ENCODE measurements at regions not wholly inside any gene's neighbourhood (a gene's known extent, or its start where the extent isn't known, plus 50 kb on each side); places are given as distances from the start of the nearest gene placed in this dataset.

DNA sequence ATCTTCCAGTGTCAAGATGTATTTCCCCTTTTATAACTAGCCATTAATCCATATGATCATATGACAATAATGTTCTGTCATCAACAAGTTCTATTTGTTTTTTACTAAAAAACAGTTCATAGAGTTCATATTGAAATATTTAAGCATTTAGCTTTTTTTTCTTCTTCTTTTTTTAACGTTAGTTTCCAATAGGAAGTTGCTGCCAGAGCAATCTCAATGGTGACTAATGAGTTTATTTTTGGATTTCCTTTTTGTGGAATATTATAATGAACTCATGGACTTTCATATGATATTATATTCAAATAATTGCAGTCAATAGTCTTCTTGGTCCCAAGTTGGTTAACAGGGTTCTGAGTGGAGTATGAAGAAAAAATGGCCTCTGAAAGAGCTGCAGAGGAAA, 343.3 kb downstream of the BCKDHB start:
- no peak for DNase-seq (ENCODE audit: low read depth, low spot score)
- H3K4me3 ChIP-seq (ENCODE audit: low read depth, low read length), result no peak overlapping the region
- TF ChIP-seq, protein P1, sequence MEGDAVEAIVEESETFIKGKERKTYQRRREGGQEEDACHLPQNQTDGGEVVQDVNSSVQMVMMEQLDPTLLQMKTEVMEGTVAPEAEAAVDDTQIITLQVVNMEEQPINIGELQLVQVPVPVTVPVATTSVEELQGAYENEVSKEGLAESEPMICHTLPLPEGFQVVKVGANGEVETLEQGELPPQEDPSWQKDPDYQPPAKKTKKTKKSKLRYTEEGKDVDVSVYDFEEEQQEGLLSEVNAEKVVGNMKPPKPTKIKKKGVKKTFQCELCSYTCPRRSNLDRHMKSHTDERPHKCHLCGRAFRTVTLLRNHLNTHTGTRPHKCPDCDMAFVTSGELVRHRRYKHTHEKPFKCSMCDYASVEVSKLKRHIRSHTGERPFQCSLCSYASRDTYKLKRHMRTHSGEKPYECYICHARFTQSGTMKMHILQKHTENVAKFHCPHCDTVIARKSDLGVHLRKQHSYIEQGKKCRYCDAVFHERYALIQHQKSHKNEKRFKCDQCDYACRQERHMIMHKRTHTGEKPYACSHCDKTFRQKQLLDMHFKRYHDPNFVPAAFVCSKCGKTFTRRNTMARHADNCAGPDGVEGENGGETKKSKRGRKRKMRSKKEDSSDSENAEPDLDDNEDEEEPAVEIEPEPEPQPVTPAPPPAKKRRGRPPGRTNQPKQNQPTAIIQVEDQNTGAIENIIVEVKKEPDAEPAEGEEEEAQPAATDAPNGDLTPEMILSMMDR (IDR thresholded peaks at IDR 0.05; ENCODE audit: low read depth, low read length), result no peak
- in situ Hi-C loops (cut with HindIII; ENCODE audit: low sequenced_read_pairs), result no loop called here

DNA sequence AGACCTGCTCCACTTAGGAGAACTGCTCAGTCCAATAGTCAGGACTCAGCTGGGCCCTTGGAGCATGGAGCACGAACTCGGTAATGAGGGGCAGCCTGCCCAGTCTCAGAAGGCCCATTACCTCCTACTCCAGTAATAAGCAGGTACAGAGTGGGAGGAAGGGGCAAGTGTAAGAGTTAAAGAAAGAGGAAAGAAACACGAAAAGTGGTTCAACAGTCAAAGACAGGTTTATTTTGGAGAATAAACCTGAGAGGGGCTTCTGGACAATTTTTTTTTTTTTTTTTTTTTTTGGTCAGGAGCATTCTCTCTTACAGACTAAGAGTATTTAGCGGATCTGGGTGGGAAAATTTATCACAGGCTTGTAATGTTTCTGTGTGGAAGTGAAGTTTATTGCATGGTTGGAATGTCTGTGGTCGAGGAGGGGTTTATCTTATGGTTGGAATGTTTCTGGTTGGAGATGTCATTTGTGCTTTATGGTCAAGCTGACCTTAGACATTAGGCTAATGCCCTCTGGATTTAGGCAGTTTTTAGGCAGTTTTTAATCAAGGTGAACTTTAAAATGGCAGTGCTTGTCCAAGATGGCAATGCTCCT, 340.1 kb downstream of the BCKDHB start:
- in situ Hi-C loops (cut with HindIII; ENCODE audit: low sequenced_read_pairs), result no loop called here
- TF ChIP-seq, protein P1 (IDR thresholded peaks at IDR 0.05; ENCODE audit: low read depth, low read length), result no peak
- H3K4me3 ChIP-seq (ENCODE audit: low read depth, low read length), result no peak overlapping the region
- no peak for DNase-seq (ENCODE audit: low read depth, low spot score)

DNA sequence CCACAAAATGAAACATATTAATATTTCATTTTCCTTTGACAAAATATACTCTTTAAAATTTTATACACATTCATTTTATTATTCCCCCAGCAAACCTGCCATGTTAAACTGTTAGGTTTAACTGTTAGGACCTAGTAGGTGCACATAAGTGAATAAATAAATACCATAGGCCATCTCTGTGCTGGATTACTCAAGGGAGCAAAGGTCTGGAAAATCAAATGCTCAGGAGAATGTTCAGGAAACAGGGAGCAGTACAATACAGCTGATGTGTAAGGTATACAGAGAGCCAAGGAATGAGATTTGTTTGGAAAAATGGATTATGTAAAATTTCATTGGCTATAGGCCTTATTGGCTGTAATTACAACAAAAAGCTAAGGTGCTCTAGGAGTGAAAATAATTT, 339.3 kb downstream of the BCKDHB start:
- DNase-seq (ENCODE audit: low read depth, low spot score), result no peak
- in situ Hi-C loops (cut with HindIII; ENCODE audit: low sequenced_read_pairs), result no loop called here
- TF ChIP-seq, protein P1 (IDR thresholded peaks at IDR 0.05; ENCODE audit: low read depth, low read length), result no peak
- H3K4me3 ChIP-seq (ENCODE audit: low read depth, low read length), result no peak overlapping the region

DNA sequence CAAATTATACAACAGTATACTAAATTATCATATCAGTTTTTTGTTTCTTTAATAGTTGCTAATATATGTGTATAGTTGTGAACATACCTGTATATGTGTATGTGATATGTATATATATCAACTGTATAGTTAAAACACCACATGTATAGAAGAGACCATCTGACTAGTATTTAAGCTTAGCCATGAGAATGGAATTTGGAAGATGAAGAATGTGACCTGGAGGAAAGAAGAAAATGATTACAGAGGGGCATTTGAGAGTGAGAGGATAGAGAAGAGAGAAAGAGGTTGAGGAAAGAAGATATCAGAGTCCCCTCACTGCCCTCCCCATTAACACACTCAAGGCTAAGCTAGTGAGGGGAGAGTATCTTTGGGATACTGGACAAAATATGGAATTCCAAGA, 335.9 kb downstream of the BCKDHB start:
- TF ChIP-seq, protein P1 (IDR thresholded peaks at IDR 0.05; ENCODE audit: low read depth, low read length), result no peak
- in situ Hi-C loops (cut with HindIII; ENCODE audit: low sequenced_read_pairs), result no loop called here
- H3K4me3 ChIP-seq (ENCODE audit: low read depth, low read length), result no peak overlapping the region
- DNase-seq (ENCODE audit: low read depth, low spot score), result no peak

DNA sequence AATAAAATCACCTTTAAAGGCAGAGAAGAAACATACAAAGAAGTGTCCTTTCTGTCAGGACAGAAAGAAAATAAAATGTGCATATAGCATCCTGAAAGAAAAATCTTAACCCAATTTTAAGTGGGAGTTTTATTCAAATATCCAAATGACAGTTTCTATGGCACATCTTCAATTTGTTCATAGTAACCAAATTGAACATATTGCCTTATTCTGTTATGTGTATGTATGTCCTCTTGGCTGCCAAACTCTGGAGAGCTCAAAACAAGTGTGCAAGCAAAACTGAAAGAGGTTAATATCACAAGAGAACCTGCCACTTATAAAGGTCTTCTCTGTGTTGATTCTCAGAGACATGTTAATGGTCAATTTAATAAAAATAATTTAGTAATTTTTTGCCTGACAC, 334.7 kb downstream of the BCKDHB start:
- in situ Hi-C loops (cut with HindIII; ENCODE audit: low sequenced_read_pairs), result no loop called here
- TF ChIP-seq, protein P1 (IDR thresholded peaks at IDR 0.05; ENCODE audit: low read depth, low read length), result no peak
- no peak overlapping the region for H3K4me3 ChIP-seq (ENCODE audit: low read depth, low read length)
- DNase-seq (ENCODE audit: low read depth, low spot score), result no peak

DNA sequence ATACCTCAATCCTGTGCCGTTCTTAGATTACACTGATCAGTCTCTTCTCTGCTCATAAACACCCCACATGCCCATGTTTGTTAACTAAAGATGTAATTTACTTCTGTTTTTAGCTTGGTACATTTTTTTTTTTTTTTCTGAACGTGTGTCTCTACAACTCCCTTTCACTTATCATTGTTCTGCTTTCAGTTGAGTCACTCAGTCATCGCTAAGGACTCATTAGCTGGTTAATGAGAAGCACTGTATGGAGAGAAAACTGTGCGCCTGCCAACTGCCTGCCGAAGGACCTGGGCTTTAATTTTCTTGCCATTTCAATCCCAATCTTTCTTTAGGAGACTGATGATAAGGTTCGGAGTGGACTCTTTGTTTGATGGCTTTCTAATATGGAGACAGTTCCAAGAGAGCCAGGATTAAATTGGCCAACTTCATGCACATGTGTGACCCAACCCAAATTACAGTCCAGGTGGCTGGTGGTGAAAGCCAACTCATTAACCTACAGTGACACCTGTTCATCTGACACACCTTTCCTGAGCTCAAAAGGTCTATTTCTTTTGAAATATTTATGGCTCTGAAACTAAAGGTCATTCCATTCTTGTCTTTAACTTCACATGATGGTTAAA, 334.1 kb downstream of the BCKDHB start:
- DNase-seq (ENCODE audit: low read depth, low spot score), result no peak
- TF ChIP-seq, protein P1 (IDR thresholded peaks at IDR 0.05; ENCODE audit: low read depth, low read length), result no peak
- in situ Hi-C loops (cut with HindIII; ENCODE audit: low sequenced_read_pairs), result no loop called here
- H3K4me3 ChIP-seq (ENCODE audit: low read depth, low read length), result no peak overlapping the region
